Thyroid gland (tissue), 4 donors: ENCODE measurements at regions not wholly inside any gene's neighbourhood (a gene's known extent, or its start where the extent isn't known, plus 50 kb on each side); places are given as distances from the start of the nearest gene placed in this dataset.

ENCODE experiments used
- DNase-seq, 2 donors: peaks; one replicate each; pipeline ENCODE4 v3.0.0-alpha.2; 2019
- H3K27ac ChIP-seq, 3 donors: fragments of 200-600 bp; sonication (generic); 1 replicate in 2 of 3; 2 replicates in 1 of 3; pipeline ENCODE4 v1.5.1; 2016 to 2019; ENCODE audit warnings: mild to moderate bottlenecking in 1 of 3, moderate library complexity in 1 of 3
- H3K27me3 ChIP-seq: fragments of 200-600 bp; sonication (generic); one replicate; pipeline ENCODE4 v1.5.1; 2019
- H3K36me3 ChIP-seq, 2 donors: fragments of 200-600 bp; sonication (generic); one replicate each; pipeline ENCODE4 v1.5.1; 2016 to 2019
- H3K4me1 ChIP-seq, 2 donors: fragments of 200-600 bp; sonication (generic); one replicate each; pipeline ENCODE4 v1.5.1; 2017 to 2019
- H3K4me3 ChIP-seq, 3 donors: fragments of 200-600 bp; sonication (generic); replicated peaks in 1 of 3; 1 replicate in 2 of 3; 2 replicates in 1 of 3; pipeline ENCODE4 v1.5.1; 2016; ENCODE audit warnings: mild to moderate bottlenecking in 1 of 3
- H3K9me3 ChIP-seq: fragments of 200-600 bp; sonication (generic); one replicate; pipeline ENCODE4 v1.5.1; 2017
- CTCF ChIP-seq, 6 experiments: fragments of 200-600 bp in 3 of 6; fragments of 450-650 bp in 3 of 6; sonication (generic) in 3 of 6; IDR thresholded peaks; one replicate each; pipeline ENCODE4 v1.5.1; 2016 to 2019; ENCODE audit warnings: antibody characterized with exemption in 6 of 6, mild to moderate bottlenecking in 2 of 6, inconsistent platforms in 1 of 6, moderate library complexity in 1 of 6
- POLR2A ChIP-seq, 2 donors: fragments of 450-650 bp; IDR thresholded peaks; one replicate each; pipeline ENCODE4 v1.6.1; 2017; ENCODE audit warnings: antibody characterized with exemption in 2 of 2, mild to moderate bottlenecking in 2 of 2, moderate library complexity in 1 of 2
- WGBS, 2 donors: methylation state at CpG; one replicate each; pipeline ENCODE4 v1.1.5; 2017; 5-methylcytosine and 5-hydroxymethylcytosine counted together
- intact Hi-C: fragments of 100-400 bp; cut with DNase I; formaldehyde crosslinking; loops from one replicate; pipeline ENCODE4 v1.15.1; 2023

GRCh38 chr3:72182206-72182605 is 397.3 kb upstream of the PROK2 start:
- Histone ChIP-seq H3K36me3 (no peaks in the 10 kb centered on the region), H3K4me1 (no peaks in the 10 kb centered on the region), H3K27me3 (peaks cover 4% of the 10 kb centered on the region), H3K4me3 (no peak overlapping the region), H3K9me3 (no peaks in the 10 kb centered on the region), H3K27ac (no peak overlapping the region)
- DNase-seq, result no peak
- intact Hi-C loops, result no loop called here
- TF ChIP-seq POLR2A (IDR thresholded peaks at IDR 0.05) (no peak), CTCF (IDR thresholded peaks at IDR 0.05) (no peak)

GRCh38 chr3:72181251-72181650 is 396.3 kb upstream of the PROK2 start:
- H3K27ac ChIP-seq, result no peak overlapping the region
- H3K27me3 ChIP-seq, result peaks cover 4% of the 10 kb centered on the region
- 58 to 66% methylated on average over 5 of the region's 5 CpGs for WGBS, 2 donors
- H3K9me3 ChIP-seq, result no peaks in the 10 kb centered on the region
- peaks cover 0 to 6% of the 10 kb centered on the region in 2 donors for H3K4me1 ChIP-seq
- no peaks in the 10 kb centered on the region for H3K36me3 ChIP-seq
- no peak for TF ChIP-seq POLR2A (IDR thresholded peaks at IDR 0.05)
- no peak for TF ChIP-seq CTCF (IDR thresholded peaks at IDR 0.05)
- no peak overlapping the region for H3K4me3 ChIP-seq
- intact Hi-C loops, result no loop called here
- no peak for DNase-seq

GRCh38 chr3:72180405-72180804 is 395.5 kb upstream of the PROK2 start:
- Histone ChIP-seq H3K27ac (no peak overlapping the region), H3K4me3 (no peak overlapping the region), H3K36me3 (no peaks in the 10 kb centered on the region), H3K4me1 (peaks cover 0 to 6% of the 10 kb centered on the region in 2 donors), H3K9me3 (no peaks in the 10 kb centered on the region), H3K27me3 (no peaks in the 10 kb centered on the region)
- no peak for DNase-seq
- TF ChIP-seq POLR2A (IDR thresholded peaks at IDR 0.05), result no peak
- no peak for TF ChIP-seq CTCF (IDR thresholded peaks at IDR 0.05)
- intact Hi-C loops, result no loop called here
- WGBS, 2 donors, result 90 to 100% methylated on average over 1 of the region's 1 CpG

GRCh38 chr3:72179107-72179464 is 394.1 kb upstream of the PROK2 start:
- no peak overlapping the region for H3K4me3 ChIP-seq
- TF ChIP-seq CTCF (IDR thresholded peaks at IDR 0.05) (no peak), POLR2A (IDR thresholded peaks at IDR 0.05) (no peak)

GRCh38 chr3:72178463-72179106 is 393.6 kb upstream of the PROK2 start:
- TF ChIP-seq POLR2A (IDR thresholded peaks at IDR 0.05), result no peak
- TF ChIP-seq CTCF (IDR thresholded peaks at IDR 0.05), result no peak
- H3K4me3 ChIP-seq, result no peak overlapping the region
- DNase-seq, result no peak
- intact Hi-C loops, result no loop called here
- H3K27ac ChIP-seq, result no peak overlapping the region
- no peaks in the 10 kb centered on the region for H3K27me3 ChIP-seq
- H3K4me1 ChIP-seq, result peaks cover 0 to 6% of the 10 kb centered on the region in 2 donors
- WGBS, 2 donors, result 91 to 97% methylated on average over 3 of the region's 3 CpGs
- no peaks in the 10 kb centered on the region for H3K9me3 ChIP-seq
- no peaks in the 10 kb centered on the region for H3K36me3 ChIP-seq

More at GRCh38 chr3:72179107-72179464, 394.1 kb upstream of the PROK2 start:
- peaks cover 0 to 6% of the 10 kb centered on the region in 2 donors for H3K4me1 ChIP-seq
- no peaks in the 10 kb centered on the region for H3K9me3 ChIP-seq
- DNase-seq, result no peak
- H3K36me3 ChIP-seq, result no peaks in the 10 kb centered on the region
- no peak overlapping the region for H3K27ac ChIP-seq
- intact Hi-C loops, result no loop called here
- WGBS, 2 donors, result 92 to 95% methylated on average over 7 of the region's 7 CpGs
- no peaks in the 10 kb centered on the region for H3K27me3 ChIP-seq
